ENCODE measurements at regions not wholly inside any gene's neighbourhood (a gene's known extent, or its start where the extent isn't known, plus 50 kb on each side); places are given as distances from the start of the nearest gene placed in this dataset.
A peak's percentile ranks its signal among the peaks of the same experiment; 100 is the strongest.

DNA sequence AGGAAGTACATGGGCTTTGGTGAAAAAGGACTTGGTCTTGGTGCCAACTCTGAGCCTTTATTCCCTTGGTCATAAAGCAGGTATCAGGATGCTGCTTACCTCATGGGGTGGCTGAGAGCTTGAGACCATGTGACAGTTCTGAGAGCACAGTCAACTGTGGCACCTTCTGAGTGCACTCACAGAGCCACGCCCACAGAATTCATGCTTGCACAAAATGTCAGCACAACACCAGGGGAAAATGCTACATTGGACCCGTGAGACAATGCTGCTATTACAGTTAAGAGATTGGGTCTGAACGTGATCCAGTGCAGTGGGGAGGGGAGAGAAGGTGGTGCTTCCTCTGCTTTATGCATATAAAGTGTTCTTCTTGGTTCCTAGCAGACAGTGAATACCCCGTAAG lies 79.5 kb upstream of the SPON1 start:
- Histone ChIP-seq H3K36me3 (ENCODE audit: control insufficient read depth, insufficient read depth, low read length) (no peaks in the 10 kb centered on the region), H3K4me3 (ENCODE audit: low read depth, low read length) (no peak overlapping the region), H3K27me3 (ENCODE audit: control insufficient read depth, insufficient read depth, low read length) (no peaks in the 10 kb centered on the region)
- DNase-seq (ENCODE audit: low read depth) (no peak), FAIRE-seq (no peak)
- TF ChIP-seq, protein P1, sequence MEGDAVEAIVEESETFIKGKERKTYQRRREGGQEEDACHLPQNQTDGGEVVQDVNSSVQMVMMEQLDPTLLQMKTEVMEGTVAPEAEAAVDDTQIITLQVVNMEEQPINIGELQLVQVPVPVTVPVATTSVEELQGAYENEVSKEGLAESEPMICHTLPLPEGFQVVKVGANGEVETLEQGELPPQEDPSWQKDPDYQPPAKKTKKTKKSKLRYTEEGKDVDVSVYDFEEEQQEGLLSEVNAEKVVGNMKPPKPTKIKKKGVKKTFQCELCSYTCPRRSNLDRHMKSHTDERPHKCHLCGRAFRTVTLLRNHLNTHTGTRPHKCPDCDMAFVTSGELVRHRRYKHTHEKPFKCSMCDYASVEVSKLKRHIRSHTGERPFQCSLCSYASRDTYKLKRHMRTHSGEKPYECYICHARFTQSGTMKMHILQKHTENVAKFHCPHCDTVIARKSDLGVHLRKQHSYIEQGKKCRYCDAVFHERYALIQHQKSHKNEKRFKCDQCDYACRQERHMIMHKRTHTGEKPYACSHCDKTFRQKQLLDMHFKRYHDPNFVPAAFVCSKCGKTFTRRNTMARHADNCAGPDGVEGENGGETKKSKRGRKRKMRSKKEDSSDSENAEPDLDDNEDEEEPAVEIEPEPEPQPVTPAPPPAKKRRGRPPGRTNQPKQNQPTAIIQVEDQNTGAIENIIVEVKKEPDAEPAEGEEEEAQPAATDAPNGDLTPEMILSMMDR (IDR thresholded peaks at IDR 0.05; ENCODE audit: insufficient read depth, low read length, severe bottlenecking) = no peak

DNA sequence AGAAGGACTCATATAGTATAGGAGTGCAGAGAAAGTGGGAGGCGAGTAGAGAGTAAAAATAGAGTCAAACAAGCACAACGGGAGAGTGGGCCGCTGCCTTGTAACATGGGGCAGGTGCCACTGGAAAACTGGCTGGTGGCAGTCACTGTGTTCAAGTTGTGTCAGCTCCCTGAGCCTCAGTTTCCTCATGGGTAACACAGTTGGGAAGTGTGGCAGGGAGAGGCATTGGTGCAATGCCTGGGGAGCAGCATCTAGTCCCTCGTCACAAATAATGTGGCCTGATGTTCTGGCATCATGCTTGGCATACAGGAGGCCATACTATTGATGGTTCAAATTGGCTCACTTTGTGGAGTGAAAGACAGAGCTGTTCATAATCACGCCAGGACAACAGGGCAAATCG lies 78.9 kb upstream of the SPON1 start:
- Histone ChIP-seq H3K27me3 (ENCODE audit: control insufficient read depth, insufficient read depth, low read length) (no peaks in the 10 kb centered on the region), H3K4me3 (ENCODE audit: low read depth, low read length) (no peak overlapping the region), H3K36me3 (ENCODE audit: control insufficient read depth, insufficient read depth, low read length) (no peaks in the 10 kb centered on the region)
- TF ChIP-seq, protein P1 (IDR thresholded peaks at IDR 0.05; ENCODE audit: insufficient read depth, low read length, severe bottlenecking) = no peak
- FAIRE-seq = no peak
- DNase-seq (ENCODE audit: low read depth) = no peak

DNA sequence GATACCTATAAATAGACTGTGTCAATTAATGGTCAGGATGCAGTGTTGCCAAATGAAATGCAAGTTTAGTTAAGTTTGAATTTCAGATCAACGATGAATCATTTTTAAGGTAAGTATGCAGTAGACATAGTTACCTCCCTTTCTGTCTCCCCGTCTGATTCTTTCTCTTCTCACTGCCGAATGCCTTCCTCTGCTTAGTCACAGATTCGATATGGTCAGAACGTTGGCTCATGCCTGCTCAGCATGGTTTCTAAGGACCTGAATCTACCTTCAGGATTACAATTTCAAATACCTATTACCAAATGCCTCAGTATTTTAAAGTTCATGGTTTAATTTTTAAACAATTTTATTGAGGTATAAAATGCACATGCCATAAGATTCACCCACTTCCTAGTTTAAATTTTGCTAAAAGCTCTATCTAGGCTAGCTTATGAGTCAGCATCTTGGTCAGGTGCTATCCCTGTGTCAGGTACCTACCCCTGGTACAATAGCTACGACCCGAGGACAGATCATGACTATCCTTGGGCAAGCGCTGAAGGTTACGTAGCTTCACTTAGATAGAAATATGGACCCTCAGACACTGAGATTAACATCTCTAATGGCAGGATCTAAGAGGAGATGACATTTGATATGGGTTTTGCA lies 78.2 kb upstream of the SPON1 start:
- DNase-seq (ENCODE audit: low read depth) = peak; percentile 92

DNA sequence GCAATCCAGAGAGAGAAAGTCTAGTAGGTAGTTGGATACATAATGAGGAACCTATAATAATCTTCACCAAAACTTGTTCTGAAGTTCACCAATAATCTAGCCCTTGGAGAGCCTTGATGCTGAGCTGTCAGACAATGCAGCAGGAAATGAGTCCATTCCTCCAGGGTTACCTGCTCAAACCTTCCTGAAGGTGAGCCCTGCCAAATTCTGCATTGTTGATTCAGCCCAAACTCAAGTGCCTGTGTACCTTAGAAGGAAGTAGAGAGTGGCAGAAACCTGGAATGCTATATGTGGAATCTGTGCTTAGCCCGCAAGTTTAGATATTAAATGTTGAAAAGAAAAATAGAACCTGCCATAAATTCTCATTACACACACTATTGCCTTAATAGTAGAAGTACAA lies 77.4 kb upstream of the SPON1 start:
- FAIRE-seq (no peak), DNase-seq (ENCODE audit: low read depth) (peak; percentile 84)
- no peak overlapping the region for H3K4me3 ChIP-seq (ENCODE audit: low read depth, low read length)
- H3K27me3 ChIP-seq (ENCODE audit: control insufficient read depth, insufficient read depth, low read length) = no peaks in the 10 kb centered on the region
- no peaks in the 10 kb centered on the region for H3K36me3 ChIP-seq (ENCODE audit: control insufficient read depth, insufficient read depth, low read length)
- TF ChIP-seq, protein P1 (IDR thresholded peaks at IDR 0.05; ENCODE audit: insufficient read depth, low read length, severe bottlenecking) = no peak

More for the DNA sequence above, 78.2 kb upstream of the SPON1 start:
- no peak for FAIRE-seq
- Histone ChIP-seq H3K4me3 (ENCODE audit: low read depth, low read length) (no peak overlapping the region), H3K36me3 (ENCODE audit: control insufficient read depth, insufficient read depth, low read length) (no peaks in the 10 kb centered on the region), H3K27me3 (ENCODE audit: control insufficient read depth, insufficient read depth, low read length) (no peaks in the 10 kb centered on the region)
- TF ChIP-seq, protein P1 (IDR thresholded peaks at IDR 0.05; ENCODE audit: insufficient read depth, low read length, severe bottlenecking) = no peak

DNA sequence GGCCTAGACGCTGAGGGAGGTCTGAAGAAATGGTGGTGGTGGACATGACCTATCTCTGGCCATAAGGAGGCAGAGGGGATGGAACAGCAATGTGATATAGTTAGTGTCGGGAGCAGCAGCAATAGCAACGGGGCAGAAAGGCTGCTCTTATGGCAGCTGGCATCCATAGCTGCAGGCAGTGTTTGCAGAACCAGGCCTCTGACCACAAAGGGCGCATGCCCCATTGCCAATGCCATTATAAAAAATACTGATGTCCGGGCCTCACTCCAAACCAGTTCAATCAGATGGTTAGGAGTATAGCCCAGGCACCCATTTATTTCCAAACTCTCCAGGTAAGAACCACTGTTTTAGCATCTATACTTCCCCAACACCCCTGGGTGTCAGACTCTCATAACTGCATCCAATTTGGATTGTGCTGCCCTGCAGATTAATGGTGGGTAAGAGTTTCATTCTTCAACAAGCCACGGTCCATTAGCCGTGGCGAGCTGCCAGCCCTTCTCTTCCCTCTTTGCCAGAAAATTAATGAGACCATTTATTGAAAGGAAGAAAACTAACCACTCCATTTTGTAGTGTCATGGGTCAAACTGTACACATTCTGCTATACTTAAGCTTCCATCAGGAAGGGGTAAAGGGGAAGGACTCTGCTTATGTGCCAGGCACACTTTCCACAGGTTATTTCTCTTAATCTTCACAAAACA lies 72.8 kb upstream of the SPON1 start:
- TF ChIP-seq, protein P1 (IDR thresholded peaks at IDR 0.05; ENCODE audit: insufficient read depth, low read length, severe bottlenecking) = no peak
- H3K27me3 ChIP-seq (ENCODE audit: control insufficient read depth, insufficient read depth, low read length) = peaks cover 2% of the 10 kb centered on the region

More for the DNA sequence above, 72.8 kb upstream of the SPON1 start:
- H3K36me3 ChIP-seq (ENCODE audit: control insufficient read depth, insufficient read depth, low read length) = no peaks in the 10 kb centered on the region
- FAIRE-seq (no peak), DNase-seq (ENCODE audit: low read depth) (no peak)
- no peak overlapping the region for H3K4me3 ChIP-seq (ENCODE audit: low read depth, low read length)

Data from bronchial epithelial cell (primary cell).